IMR-90 (cell line): ENCODE measurements at regions not wholly inside any gene's neighbourhood (a gene's known extent, or its start where the extent isn't known, plus 50 kb on each side); places are given as distances from the start of the nearest gene placed in this dataset.

Source experiments
- BHLHE40 ChIP-seq: fragments of 150-350 bp; IDR thresholded peaks from 2 replicates; pipeline ENCODE4 v1.6.1; 2016; ENCODE audit warnings: mild to moderate bottlenecking, low read depth, low read length
- CTCF ChIP-seq: conservative IDR thresholded peaks from 2 replicates; pipeline ENCODE4 v1.5.1; 2012; ENCODE audit warnings: mild to moderate bottlenecking, low read depth, low read length, improper control_type of control experiment
- MAFK ChIP-seq: IDR thresholded peaks from 2 replicates; pipeline ENCODE4 v1.6.1; 2012; ENCODE audit warnings: low read depth, low read length, improper control_type of control experiment
- MAZ ChIP-seq: IDR thresholded peaks from 2 replicates; pipeline ENCODE4 v1.6.1; 2012; ENCODE audit warnings: low read depth, mild to moderate bottlenecking, low read length, improper control_type of control experiment, moderate library complexity, borderline replicate concordance
- POLR2A ChIP-seq: IDR thresholded peaks from 2 replicates; pipeline ENCODE4 v1.6.1; 2012; ENCODE audit warnings: mild to moderate bottlenecking, low read depth, low read length
- RAD21 ChIP-seq: IDR thresholded peaks from 2 replicates; pipeline ENCODE4 v1.6.1; 2012; ENCODE audit warnings: low read length, improper control_type of control experiment
- RCOR1 ChIP-seq: IDR thresholded peaks from 2 replicates; pipeline ENCODE4 v1.6.1; 2012; ENCODE audit warnings: mild to moderate bottlenecking, low read length, improper control_type of control experiment; ENCODE audit not compliant: insufficient replicate concordance
- RFX5 ChIP-seq: IDR thresholded peaks from 2 replicates; pipeline ENCODE4 v1.8.0; 2012; ENCODE audit warnings: low read depth, mild to moderate bottlenecking, low read length, moderate library complexity
- SMC3 ChIP-seq: fragments of 150-350 bp; IDR thresholded peaks from 2 replicates; pipeline ENCODE4 v1.6.1; 2016; ENCODE audit warnings: low read depth, mild to moderate bottlenecking, antibody characterized with exemption, low read length, moderate library complexity
- TF ChIP-seq, protein P1 (sequence below): fragments of 150-350 bp; IDR thresholded peaks from 2 replicates; pipeline ENCODE4 v1.6.1; 2016; ENCODE audit warnings: low read depth, mild to moderate bottlenecking, low read length, moderate library complexity, borderline replicate concordance

DNA sequence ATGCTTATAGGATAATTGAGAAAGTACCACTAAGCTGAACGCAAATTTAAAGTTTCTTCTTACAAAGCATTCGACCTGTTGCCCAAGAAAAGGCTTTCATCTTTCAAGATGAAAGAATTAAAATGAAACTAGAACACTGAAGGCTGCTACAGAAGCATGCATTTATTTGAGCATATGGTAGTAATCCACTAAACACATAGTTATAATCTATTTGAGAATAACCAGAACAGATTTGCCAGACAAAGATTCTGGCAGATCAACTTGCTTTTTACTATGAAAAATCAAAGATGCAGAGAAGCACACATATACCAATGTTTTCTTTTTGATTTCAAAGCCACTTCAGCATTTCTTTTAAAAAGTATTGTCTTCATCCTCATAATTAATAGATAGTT is 412.2 kb downstream of the UTRN start:
- TF ChIP-seq, protein P1, sequence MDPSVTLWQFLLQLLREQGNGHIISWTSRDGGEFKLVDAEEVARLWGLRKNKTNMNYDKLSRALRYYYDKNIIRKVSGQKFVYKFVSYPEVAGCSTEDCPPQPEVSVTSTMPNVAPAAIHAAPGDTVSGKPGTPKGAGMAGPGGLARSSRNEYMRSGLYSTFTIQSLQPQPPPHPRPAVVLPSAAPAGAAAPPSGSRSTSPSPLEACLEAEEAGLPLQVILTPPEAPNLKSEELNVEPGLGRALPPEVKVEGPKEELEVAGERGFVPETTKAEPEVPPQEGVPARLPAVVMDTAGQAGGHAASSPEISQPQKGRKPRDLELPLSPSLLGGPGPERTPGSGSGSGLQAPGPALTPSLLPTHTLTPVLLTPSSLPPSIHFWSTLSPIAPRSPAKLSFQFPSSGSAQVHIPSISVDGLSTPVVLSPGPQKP = no peak
- TF ChIP-seq CTCF (no peak), MAZ (no peak), POLR2A (no peak), RFX5 (no peak), BHLHE40 (no peak), RCOR1 (no peak), SMC3 (no peak), MAFK (no peak), RAD21 (no peak)
